Left hindlimb (tissue), 1 donor: ENCODE measurements at regions not wholly inside any gene's neighbourhood (a gene's known extent, or its start where the extent isn't known, plus 50 kb on each side); places are given as distances from the start of the nearest gene placed in this dataset.
"Not testable (repeated sequence)": the region's sequence is repeated elsewhere in the genome, so short reads cannot be mapped to it uniquely, and the experiment has no call there.

Source experiments
- DNase-seq: peaks from one replicate; pipeline ENCODE4 v3.0.0-alpha.2; 2018

- not testable (repeated sequence) for DNase-seq
These were observed 51.4 kb upstream of the INPP4B start for GRCh38 chr4:142897518-142897917.

- no peak for DNase-seq
These were observed 54.5 kb upstream of the INPP4B start for GRCh38 chr4:142900622-142901021.

GRCh38 chr4:142901166-142901662 lies 55.1 kb upstream of the INPP4B start:
- DNase-seq, result no peak

GRCh38 chr4:142903617-142904016 lies 57.5 kb upstream of the INPP4B start:
- DNase-seq, result not testable (repeated sequence)

GRCh38 chr4:142909908-142910307 lies 63.8 kb upstream of the INPP4B start:
- no peak for DNase-seq

GRCh38 chr4:142913034-142913433 lies 66.9 kb upstream of the INPP4B start:
- no peak for DNase-seq

- DNase-seq, result no peak
These were observed 67.4 kb upstream of the INPP4B start for GRCh38 chr4:142913461-142914030.

GRCh38 chr4:142917678-142918077 lies 71.6 kb upstream of the INPP4B start:
- DNase-seq, result no peak

GRCh38 chr4:142922720-142923119 lies 76.6 kb upstream of the INPP4B start:
- DNase-seq, result no peak

- no peak for DNase-seq
These were observed 77.5 kb upstream of the INPP4B start for GRCh38 chr4:142923619-142924018.

- DNase-seq, result no peak
These were observed 79.1 kb upstream of the INPP4B start for GRCh38 chr4:142925161-142925560.

- no peak for DNase-seq
These were observed 81.6 kb upstream of the INPP4B start for GRCh38 chr4:142927721-142928120.

GRCh38 chr4:142929526-142929925 lies 83.4 kb upstream of the INPP4B start:
- DNase-seq, result no peak

GRCh38 chr4:142933207-142933606 lies 87.1 kb upstream of the INPP4B start:
- DNase-seq, result no peak

GRCh38 chr4:142940425-142941330 lies 94.6 kb upstream of the INPP4B start:
- peak; percentile 43 for DNase-seq

- no peak for DNase-seq
These were observed 98.5 kb upstream of the INPP4B start for GRCh38 chr4:142944565-142944964.

- DNase-seq, result no peak
These were observed 106.9 kb upstream of the INPP4B start for GRCh38 chr4:142952821-142953580.

GRCh38 chr4:142954415-142954814 lies 108.3 kb upstream of the INPP4B start:
- no peak for DNase-seq

GRCh38 chr4:142955501-142955900 lies 109.4 kb upstream of the INPP4B start:
- DNase-seq, result no peak

GRCh38 chr4:142959173-142959572 lies 113.1 kb upstream of the INPP4B start:
- no peak for DNase-seq

GRCh38 chr4:142960126-142960525 lies 114.0 kb upstream of the INPP4B start:
- DNase-seq, result no peak

- DNase-seq, result no peak
These were observed 115.0 kb upstream of the INPP4B start for GRCh38 chr4:142960867-142961644.

- no peak for DNase-seq
These were observed 115.8 kb upstream of the INPP4B start for GRCh38 chr4:142961866-142962265.
